WI38 (cell line): ENCODE measurements at regions not wholly inside any gene's neighbourhood (a gene's known extent, or its start where the extent isn't known, plus 50 kb on each side); places are given as distances from the start of the nearest gene placed in this dataset.

Experiments
- H3K4me3 ChIP-seq: 2 replicates; pipeline ENCODE4 v1.5.1; 2011; ENCODE audit warnings: low read depth, mild to moderate bottlenecking, control low read depth, low read length
- CTCF ChIP-seq: IDR thresholded peaks from 2 replicates; pipeline ENCODE4 v1.5.1; 2012; ENCODE audit warnings: low read depth, mild to moderate bottlenecking, control low read depth, low read length

GRCh38 chr13:99055281-99055680 lies 77.4 kb upstream of the DOCK9 start:
- H3K4me3 ChIP-seq = no peak overlapping the region
- TF ChIP-seq CTCF = no peak

DNA sequence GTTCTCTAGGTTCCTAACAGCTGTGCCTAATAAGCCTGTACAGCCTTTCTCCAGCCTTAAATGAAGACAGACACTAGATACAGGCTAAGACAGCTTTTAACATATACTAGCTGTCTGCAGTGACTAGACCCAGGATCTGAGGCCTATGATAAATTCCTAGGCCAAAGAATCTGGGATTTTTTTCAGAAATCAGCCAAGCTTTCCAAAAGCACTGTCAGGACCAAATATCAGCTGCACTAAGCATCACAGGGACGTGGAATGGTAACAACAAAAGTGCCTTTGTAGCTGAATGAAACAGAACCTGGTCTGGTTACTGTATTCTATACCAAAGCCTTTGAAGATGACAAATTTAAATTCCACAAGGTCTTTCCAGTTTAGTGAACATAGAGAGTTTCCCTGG lies 77.9 kb upstream of the DOCK9 start:
- H3K4me3 ChIP-seq = no peak overlapping the region
- no peak for TF ChIP-seq CTCF

DNA sequence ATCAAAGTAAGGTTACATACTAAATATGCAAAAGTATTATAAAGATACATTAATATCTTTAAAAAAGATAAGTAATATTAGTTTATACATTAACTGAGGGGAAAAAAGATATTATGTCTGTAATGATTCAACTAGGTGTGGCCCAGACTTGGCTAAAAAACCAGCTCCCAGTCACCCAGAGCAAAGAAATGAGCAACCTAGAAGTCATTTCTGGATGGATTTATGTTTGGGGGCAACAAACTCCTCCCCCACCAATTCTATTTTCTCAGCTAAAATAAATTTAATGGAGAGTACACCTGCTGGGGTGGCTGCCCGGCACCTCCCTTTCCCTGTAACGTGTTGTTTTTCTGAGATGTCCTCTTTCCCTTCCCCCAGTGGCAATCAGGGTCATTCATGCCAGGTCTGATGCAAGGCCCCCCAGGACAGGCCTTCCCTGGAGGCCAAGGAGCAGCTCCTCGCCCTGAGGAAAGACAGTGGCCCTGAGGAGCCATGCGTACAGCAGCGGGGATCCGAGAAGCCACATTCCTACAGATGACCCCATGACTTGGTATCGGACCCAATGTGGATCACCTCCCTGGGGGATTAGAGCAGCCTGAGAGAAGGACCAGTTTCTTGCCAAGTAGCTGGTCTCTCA lies 78.6 kb upstream of the DOCK9 start:
- no peak for TF ChIP-seq CTCF
- no peak overlapping the region for H3K4me3 ChIP-seq

GRCh38 chr13:99057310-99057975 lies 79.6 kb upstream of the DOCK9 start:
- no peak overlapping the region for H3K4me3 ChIP-seq
- TF ChIP-seq CTCF = no peak

DNA sequence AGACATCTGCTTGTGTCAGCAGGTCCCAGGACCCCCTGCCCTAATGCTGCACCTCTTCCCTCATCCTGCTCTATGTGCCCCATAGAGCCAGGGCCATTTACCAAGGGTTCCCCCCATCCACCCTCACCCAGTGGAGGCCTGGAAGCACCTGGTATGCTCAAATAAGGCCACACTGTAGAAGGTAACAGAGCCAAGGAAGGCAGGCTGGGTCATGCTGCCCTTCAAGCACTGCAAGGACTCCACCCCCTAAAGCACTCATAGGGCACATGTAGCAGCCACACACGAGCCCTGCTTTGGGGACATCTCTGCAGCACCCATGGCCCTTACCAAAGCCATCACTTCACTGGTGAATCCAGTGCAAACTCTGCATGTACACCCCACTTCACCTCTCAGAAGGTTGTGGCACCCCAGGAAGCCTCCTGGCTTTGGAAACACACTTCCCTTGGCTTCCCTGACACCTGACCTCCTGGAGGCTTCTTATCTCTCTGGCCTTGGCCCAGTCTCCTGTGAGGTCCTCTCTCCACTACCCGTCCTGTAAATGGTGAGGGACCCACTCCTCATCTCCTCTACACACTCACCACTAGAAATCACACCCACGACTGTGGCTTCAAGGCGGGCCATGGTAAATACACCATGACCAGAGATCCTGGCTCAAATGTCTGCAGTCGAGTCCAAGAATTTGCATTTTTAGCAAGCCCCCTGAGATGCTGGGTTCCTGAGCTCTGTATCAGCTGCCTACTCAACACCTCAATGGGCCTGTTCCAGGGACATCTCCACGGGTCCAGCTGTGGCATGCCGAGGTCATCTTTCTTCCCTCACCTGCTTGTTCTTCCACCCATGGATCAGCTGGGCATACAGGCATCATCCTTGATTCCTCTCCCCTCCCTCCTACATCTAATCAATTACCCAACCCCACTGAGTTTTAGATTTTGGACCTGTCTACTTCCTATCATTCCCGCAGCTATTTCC lies 80.9 kb upstream of the DOCK9 start:
- H3K4me3 ChIP-seq = no peak overlapping the region

GRCh38 chr13:99059498-99060075 lies 81.7 kb upstream of the DOCK9 start:
- TF ChIP-seq CTCF = no peak
- no peak overlapping the region for H3K4me3 ChIP-seq

More for the DNA sequence above, 80.9 kb upstream of the DOCK9 start:
- no peak for TF ChIP-seq CTCF

- TF ChIP-seq CTCF = no peak
Observed at GRCh38 chr13:99061411-99061810, 83.5 kb upstream of the DOCK9 start.

More at GRCh38 chr13:99061411-99061810, 83.5 kb upstream of the DOCK9 start:
- no peak overlapping the region for H3K4me3 ChIP-seq
